SK-N-SH (cell line): ENCODE measurements at regions not wholly inside any gene's neighbourhood (a gene's known extent, or its start where the extent isn't known, plus 50 kb on each side); places are given as distances from the start of the nearest gene placed in this dataset.

Source experiments
- CTCF ChIA-PET: fragments of 300-600, 350-600 bp; formaldehyde crosslinking; extraction: SDS; loops from one replicate; lab custom pipeline; 2021; lab: Yijun Ruan, JAX
- POLR2A ChIA-PET: fragments of 350-600 bp; sonication (Branson Sonifier 250); formaldehyde crosslinking; extraction: SDS; loops from one replicate; lab custom pipeline; 2020; ENCODE audit warnings: antibody characterized with exemption, inconsistent platforms; lab: Yijun Ruan, JAX
- DNase-seq: peaks from one replicate; pipeline ENCODE4 v3.0.0; 2012
- H2AFZ ChIP-seq: fragments of 200-600 bp; sonication (generic); 2 replicates; pipeline ENCODE4 v1.8.1; 2016; ENCODE audit warnings: antibody characterized with exemption, mild to moderate bottlenecking, low read depth
- H3F3A ChIP-seq: fragments of 200-600 bp; sonication (generic); replicated peaks from 2 replicates; pipeline ENCODE3; 2016; ENCODE audit warnings: antibody characterized with exemption, mild to moderate bottlenecking; ENCODE audit not compliant: insufficient read depth
- H3K27ac ChIP-seq, 2 experiments: fragments of 200-500 bp in 1 of 2; fragments of 200-600 bp in 1 of 2; sonication (Bioruptor generic) in 1 of 2; sonication (generic), shearing (Covaris generic) in 1 of 2; 2 replicates each; pipeline versions ENCODE4 v1.5.1 to v1.6.1; 2014 to 2016; ENCODE audit warnings: low read depth in 2 of 2, inconsistent platforms in 1 of 2, low read length in 1 of 2, mild to moderate bottlenecking in 1 of 2, mixed read lengths in 1 of 2
- H3K27me3 ChIP-seq: fragments of 200-600 bp; sonication (generic), shearing (Covaris generic); 2 replicates; pipeline ENCODE4 v1.6.1; 2016; ENCODE audit warnings: mixed run types; ENCODE audit not compliant: insufficient read depth
- H3K36me3 ChIP-seq, 2 experiments: fragments of 200-500 bp in 1 of 2; fragments of 200-600 bp in 1 of 2; sonication (Bioruptor generic) in 1 of 2; sonication (generic) in 1 of 2; replicated peaks in 1 of 2; 2 replicates each; pipeline versions ENCODE3 to v1.5.1; 2014 to 2016; ENCODE audit warnings: low read length in 1 of 2, mild to moderate bottlenecking in 1 of 2; ENCODE audit not compliant: insufficient read depth in 2 of 2, control insufficient read depth in 1 of 2
- H3K4me1 ChIP-seq, 2 experiments: fragments of 200-500 bp in 1 of 2; fragments of 200-600 bp in 1 of 2; sonication (Bioruptor generic) in 1 of 2; sonication (generic), shearing (Covaris generic) in 1 of 2; 2 replicates each; pipeline versions ENCODE4 v1.5.1 to v1.6.1; 2014 to 2016; ENCODE audit warnings: low read depth in 1 of 2, low read length in 1 of 2, mixed run types in 1 of 2; ENCODE audit not compliant: insufficient read depth in 2 of 2, control insufficient read depth in 1 of 2
- H3K4me2 ChIP-seq: fragments of 200-600 bp; sonication (generic), shearing (Covaris generic); 2 replicates; pipeline ENCODE4 v1.6.1; 2017; ENCODE audit warnings: mixed run types
- H3K4me3 ChIP-seq, 2 experiments: fragments of 200-500 bp in 1 of 2; fragments of 200-600 bp in 1 of 2; sonication (Bioruptor generic) in 1 of 2; sonication (generic), shearing (Covaris generic) in 1 of 2; 2 replicates each; pipeline versions ENCODE4 v1.5.1 to v1.8.1; 2014 to 2016; ENCODE audit warnings: low read depth in 2 of 2, inconsistent platforms in 1 of 2, low read length in 1 of 2, mild to moderate bottlenecking in 1 of 2, mixed read lengths in 1 of 2, moderate library complexity in 1 of 2
- H3K79me2 ChIP-seq: fragments of 200-600 bp; sonication (generic); 2 replicates; pipeline ENCODE4 v1.8.1; 2017; ENCODE audit warnings: mild to moderate bottlenecking; ENCODE audit not compliant: insufficient read depth
- H3K9ac ChIP-seq: fragments of 200-600 bp; sonication (generic); 2 replicates; pipeline ENCODE4 v1.6.1; 2017; ENCODE audit warnings: mixed run types
- H3K9me2 ChIP-seq: fragments of 200-600 bp; sonication (generic); 2 replicates; pipeline ENCODE4 v1.6.1; 2017; ENCODE audit warnings: mixed run types
- H3K9me3 ChIP-seq: fragments of 200-600 bp; sonication (generic); 2 replicates; pipeline ENCODE4 v1.6.1; 2017; ENCODE audit warnings: mixed run types, mild to moderate bottlenecking, moderate library complexity
- H4K20me1 ChIP-seq: fragments of 200-600 bp; sonication (generic); 2 replicates; pipeline ENCODE4 v1.6.1; 2017; ENCODE audit warnings: mild to moderate bottlenecking, mixed run types; ENCODE audit not compliant: insufficient read depth
- ELF1 ChIP-seq: IDR thresholded peaks from 2 replicates; pipeline ENCODE4 v1.4.0; 2012
- FOSL2 ChIP-seq: IDR thresholded peaks from 2 replicates; pipeline ENCODE4 v1.4.0; 2012; ENCODE audit warnings: low read depth, mild to moderate bottlenecking, moderate library complexity, borderline replicate concordance
- FOXJ3 ChIP-seq: sonication (generic); formaldehyde crosslinking; IDR thresholded peaks from 2 replicates; pipeline ENCODE4 v1.5.1; 2020; ENCODE audit warnings: mild to moderate bottlenecking, missing genetic modification reagents
- FOXM1 ChIP-seq: IDR thresholded peaks from 2 replicates; pipeline ENCODE4 v1.4.0; 2012; ENCODE audit warnings: low read depth, mild to moderate bottlenecking
- GABPA ChIP-seq: IDR thresholded peaks from 2 replicates; pipeline ENCODE4 v1.4.0; 2012; ENCODE audit warnings: low read depth, mild to moderate bottlenecking
- GATA2 ChIP-seq: sonication (generic); formaldehyde crosslinking; IDR thresholded peaks from 2 replicates; pipeline ENCODE4 v1.5.0; 2020; ENCODE audit warnings: mild to moderate bottlenecking, missing genetic modification reagents
- MEF2A ChIP-seq: IDR thresholded peaks from 2 replicates; pipeline ENCODE4 v1.4.0; 2012; ENCODE audit warnings: low read depth, borderline replicate concordance
- MXI1 ChIP-seq: IDR thresholded peaks from 2 replicates; pipeline ENCODE4 v1.6.1; 2012; ENCODE audit warnings: mild to moderate bottlenecking, low read depth, low read length, improper control_type of control experiment
- NRF1 ChIP-seq: IDR thresholded peaks from 2 replicates; pipeline ENCODE4 v1.6.1; 2012; ENCODE audit warnings: low read depth, mild to moderate bottlenecking, low read length
- RAD21 ChIP-seq: IDR thresholded peaks from 2 replicates; pipeline ENCODE4 v1.6.1; 2012; ENCODE audit warnings: mild to moderate bottlenecking, low read length
- RFX5 ChIP-seq: IDR thresholded peaks from 2 replicates; pipeline ENCODE4 v1.6.1; 2012; ENCODE audit warnings: mild to moderate bottlenecking, improper control_type of control experiment, low read length
- RXRA ChIP-seq: IDR thresholded peaks from 2 replicates; pipeline ENCODE4 v1.4.0; 2012; ENCODE audit warnings: low read depth, mild to moderate bottlenecking, borderline replicate concordance
- SIN3A ChIP-seq: IDR thresholded peaks from 2 replicates; pipeline ENCODE4 v1.6.1; 2012; ENCODE audit warnings: low read depth, mild to moderate bottlenecking, low read length, moderate library complexity, borderline replicate concordance
- SMC3 ChIP-seq: IDR thresholded peaks from 2 replicates; pipeline ENCODE4 v1.6.1; 2012; ENCODE audit warnings: low read depth, low read length, improper control_type of control experiment
- TCF12 ChIP-seq: IDR thresholded peaks from 2 replicates; pipeline ENCODE4 v1.4.0; 2012
- YY1 ChIP-seq: IDR thresholded peaks from 2 replicates; pipeline ENCODE4 v1.4.0; 2012; ENCODE audit warnings: low read depth, mild to moderate bottlenecking
- WGBS: methylation state at CpG from one replicate; pipeline ENCODE4 v1.1.6; 2017; ENCODE audit warnings: low lambda C conversion rate; 5-methylcytosine and 5-hydroxymethylcytosine counted together
- TF ChIP-seq, protein P1 (sequence below): fragments of 150-350 bp; IDR thresholded peaks from 2 replicates; pipeline ENCODE4 v1.6.1; 2017; ENCODE audit warnings: antibody characterized with exemption, low read length, low read depth, borderline replicate concordance
- TF ChIP-seq, protein P2 (sequence below): IDR thresholded peaks from 2 replicates; pipeline ENCODE4; 2012
- TF ChIP-seq, protein P3 (sequence below): IDR thresholded peaks from 2 replicates; pipeline ENCODE4 v1.4.0; 2012; ENCODE audit warnings: low read depth, borderline replicate concordance
- TF ChIP-seq, protein P4 (sequence below): fragments of 200-600 bp; sonication (generic); IDR thresholded peaks from 2 replicates; pipeline ENCODE4 v1.6.1; 2017; ENCODE audit warnings: antibody characterized with exemption, mild to moderate bottlenecking, moderate library complexity

DNA sequence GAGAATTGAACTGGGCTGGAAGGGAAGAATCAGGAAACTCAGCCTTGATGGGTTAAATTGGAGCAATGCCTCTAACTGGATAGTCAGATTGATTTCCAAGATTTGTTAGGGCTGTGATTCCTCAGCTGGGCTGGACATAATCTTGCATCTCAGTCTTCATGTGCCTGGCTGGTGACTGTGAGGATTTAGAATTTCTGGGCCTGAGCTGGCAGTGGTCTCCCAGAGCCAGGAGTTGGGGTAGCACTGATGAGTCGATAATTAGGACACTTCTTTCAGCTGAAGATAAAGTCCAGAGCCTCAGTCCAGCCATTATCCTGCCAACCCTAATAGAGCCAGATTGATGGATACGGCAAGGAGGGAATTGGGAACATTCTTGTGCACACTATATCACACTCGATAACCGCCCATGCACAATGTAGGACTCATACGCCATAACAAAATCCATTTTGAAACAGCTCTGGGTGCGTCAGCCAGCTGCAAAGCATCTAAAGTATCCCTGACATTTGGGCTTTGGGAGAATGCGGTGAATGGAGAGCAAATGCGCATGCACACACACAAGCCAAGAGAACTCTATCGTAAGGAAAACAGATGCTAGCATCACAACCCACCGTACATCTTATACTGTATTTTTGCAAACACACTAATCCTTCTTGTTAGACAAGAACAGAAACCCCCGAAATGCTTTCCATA lies 405.1 kb upstream of the KLF4 start (continued):
- no peak for TF ChIP-seq SMC3
- no peak for TF ChIP-seq RXRA
- no peak for TF ChIP-seq MEF2A
- TF ChIP-seq SIN3A, result no peak
- no peak for TF ChIP-seq MXI1
- TF ChIP-seq NRF1, result no peak
- TF ChIP-seq RAD21, result no peak
- TF ChIP-seq, protein P1, sequence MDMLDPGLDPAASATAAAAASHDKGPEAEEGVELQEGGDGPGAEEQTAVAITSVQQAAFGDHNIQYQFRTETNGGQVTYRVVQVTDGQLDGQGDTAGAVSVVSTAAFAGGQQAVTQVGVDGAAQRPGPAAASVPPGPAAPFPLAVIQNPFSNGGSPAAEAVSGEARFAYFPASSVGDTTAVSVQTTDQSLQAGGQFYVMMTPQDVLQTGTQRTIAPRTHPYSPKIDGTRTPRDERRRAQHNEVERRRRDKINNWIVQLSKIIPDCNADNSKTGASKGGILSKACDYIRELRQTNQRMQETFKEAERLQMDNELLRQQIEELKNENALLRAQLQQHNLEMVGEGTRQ, result no peak
- TF ChIP-seq, protein P2, sequence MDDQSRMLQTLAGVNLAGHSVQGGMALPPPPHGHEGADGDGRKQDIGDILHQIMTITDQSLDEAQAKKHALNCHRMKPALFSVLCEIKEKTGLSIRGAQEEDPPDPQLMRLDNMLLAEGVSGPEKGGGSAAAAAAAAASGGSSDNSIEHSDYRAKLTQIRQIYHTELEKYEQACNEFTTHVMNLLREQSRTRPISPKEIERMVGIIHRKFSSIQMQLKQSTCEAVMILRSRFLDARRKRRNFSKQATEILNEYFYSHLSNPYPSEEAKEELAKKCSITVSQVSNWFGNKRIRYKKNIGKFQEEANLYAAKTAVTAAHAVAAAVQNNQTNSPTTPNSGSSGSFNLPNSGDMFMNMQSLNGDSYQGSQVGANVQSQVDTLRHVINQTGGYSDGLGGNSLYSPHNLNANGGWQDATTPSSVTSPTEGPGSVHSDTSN, result peak; percentile 96

DNA sequence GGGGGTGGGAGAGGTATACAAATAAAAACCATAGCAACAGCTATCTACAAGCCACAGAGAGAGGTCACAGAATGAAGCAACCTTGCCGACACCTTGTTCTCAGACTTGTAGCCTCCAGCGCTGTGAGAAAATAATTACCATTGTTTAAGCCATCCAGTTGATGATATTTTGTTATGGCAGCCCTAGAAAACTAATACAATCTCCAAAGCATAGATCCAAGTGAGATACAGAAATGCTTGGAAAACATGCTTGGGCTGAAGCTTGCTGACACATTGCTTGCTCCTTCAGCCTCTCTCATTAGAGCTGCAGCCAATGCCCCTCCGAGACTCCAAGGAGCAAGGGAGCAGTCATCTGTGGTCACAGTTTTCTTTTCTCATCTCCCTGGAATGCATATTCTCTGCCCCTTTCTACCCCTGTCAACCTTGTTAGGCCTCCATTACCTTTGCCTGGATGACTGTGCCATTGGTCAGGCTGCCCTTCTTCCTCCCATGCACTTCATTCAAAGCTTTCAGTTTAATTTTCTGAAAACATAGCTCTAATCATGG lies 401.4 kb upstream of the KLF4 start:
- no peak for DNase-seq
- POLR2A ChIA-PET, result no interaction called here
- H4K20me1 ChIP-seq, result no peaks in the 10 kb centered on the region

DNA sequence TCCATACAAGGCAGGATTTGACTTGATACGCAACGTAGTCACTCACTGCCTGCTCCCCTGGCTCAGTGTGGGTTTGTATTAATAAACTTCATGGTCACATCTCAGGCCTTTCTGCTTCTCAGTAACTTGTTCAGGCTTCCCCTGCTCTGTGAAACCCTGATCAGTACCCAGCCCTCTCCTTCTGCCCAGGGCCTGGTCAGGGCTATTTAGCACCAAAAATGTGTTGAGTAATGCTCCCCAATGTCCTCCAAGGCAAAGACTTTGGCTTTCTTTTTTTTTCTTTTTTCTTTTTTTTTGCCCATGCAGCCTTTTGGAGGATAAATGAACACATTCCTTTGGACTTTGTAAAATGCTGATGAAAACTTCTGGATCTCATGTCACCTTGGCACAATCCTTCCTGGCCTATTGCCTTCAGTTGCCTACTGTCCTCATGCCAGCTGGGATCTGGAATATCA lies 399.2 kb upstream of the KLF4 start:
- 79% methylated on average over 2 of the region's 2 CpGs for whole genome bisulfite sequencing
- POLR2A ChIA-PET, result no interaction called here
- no peaks in the 10 kb centered on the region for H3K9me2 ChIP-seq
- no peaks in the 10 kb centered on the region for H3K4me1 ChIP-seq
- H3K9ac ChIP-seq, result no peak overlapping the region
- CTCF ChIA-PET, result no interaction called here
- H3K36me3 ChIP-seq, result no peaks in the 10 kb centered on the region
- H3F3A ChIP-seq, result no peaks in the 10 kb centered on the region
- H3K4me2 ChIP-seq, result no peak overlapping the region
- no peaks in the 10 kb centered on the region for H3K27me3 ChIP-seq
- DNase-seq, result no peak
- H3K9me3 ChIP-seq, result no peaks in the 10 kb centered on the region; the same call in 1 of the 2 replicates
- no peaks in the 10 kb centered on the region for H3K79me2 ChIP-seq
- H3K27ac ChIP-seq, result no peak overlapping the region
- H4K20me1 ChIP-seq, result no peaks in the 10 kb centered on the region
- H2AFZ ChIP-seq, result no peak overlapping the region
- H3K4me3 ChIP-seq, result no peak overlapping the region
- no peak for TF ChIP-seq TCF12
- no peak for TF ChIP-seq GABPA
- TF ChIP-seq, protein P3, sequence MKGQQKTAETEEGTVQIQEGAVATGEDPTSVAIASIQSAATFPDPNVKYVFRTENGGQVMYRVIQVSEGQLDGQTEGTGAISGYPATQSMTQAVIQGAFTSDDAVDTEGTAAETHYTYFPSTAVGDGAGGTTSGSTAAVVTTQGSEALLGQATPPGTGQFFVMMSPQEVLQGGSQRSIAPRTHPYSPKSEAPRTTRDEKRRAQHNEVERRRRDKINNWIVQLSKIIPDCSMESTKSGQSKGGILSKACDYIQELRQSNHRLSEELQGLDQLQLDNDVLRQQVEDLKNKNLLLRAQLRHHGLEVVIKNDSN, result no peak
- no peak for TF ChIP-seq RFX5
- TF ChIP-seq FOXM1, result no peak
- no peak for TF ChIP-seq FOXJ3 (CRISPR knock-in tag)
- TF ChIP-seq RXRA, result no peak
- TF ChIP-seq YY1, result no peak
- no peak for TF ChIP-seq GATA2 (CRISPR knock-in tag)
- TF ChIP-seq FOSL2, result no peak
- TF ChIP-seq, protein P4, sequence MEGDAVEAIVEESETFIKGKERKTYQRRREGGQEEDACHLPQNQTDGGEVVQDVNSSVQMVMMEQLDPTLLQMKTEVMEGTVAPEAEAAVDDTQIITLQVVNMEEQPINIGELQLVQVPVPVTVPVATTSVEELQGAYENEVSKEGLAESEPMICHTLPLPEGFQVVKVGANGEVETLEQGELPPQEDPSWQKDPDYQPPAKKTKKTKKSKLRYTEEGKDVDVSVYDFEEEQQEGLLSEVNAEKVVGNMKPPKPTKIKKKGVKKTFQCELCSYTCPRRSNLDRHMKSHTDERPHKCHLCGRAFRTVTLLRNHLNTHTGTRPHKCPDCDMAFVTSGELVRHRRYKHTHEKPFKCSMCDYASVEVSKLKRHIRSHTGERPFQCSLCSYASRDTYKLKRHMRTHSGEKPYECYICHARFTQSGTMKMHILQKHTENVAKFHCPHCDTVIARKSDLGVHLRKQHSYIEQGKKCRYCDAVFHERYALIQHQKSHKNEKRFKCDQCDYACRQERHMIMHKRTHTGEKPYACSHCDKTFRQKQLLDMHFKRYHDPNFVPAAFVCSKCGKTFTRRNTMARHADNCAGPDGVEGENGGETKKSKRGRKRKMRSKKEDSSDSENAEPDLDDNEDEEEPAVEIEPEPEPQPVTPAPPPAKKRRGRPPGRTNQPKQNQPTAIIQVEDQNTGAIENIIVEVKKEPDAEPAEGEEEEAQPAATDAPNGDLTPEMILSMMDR, result no peak
- TF ChIP-seq MEF2A, result no peak

More for the DNA sequence above, 401.4 kb upstream of the KLF4 start:
- peaks cover 0 to 6% of the 10 kb centered on the region in 2 experiments; a peak in 1 of 4 replicates for H3K4me1 ChIP-seq
- TF ChIP-seq ELF1 (no peak), TCF12 (peak; percentile 7; the same call in 1 of the 2 replicates)
- TF ChIP-seq, protein P2, result 0 out of 2 replicates have a peak, but pooled peaks have one; percentile 13
- no peaks in the 10 kb centered on the region for H3F3A ChIP-seq
- no peak overlapping the region for H3K9ac ChIP-seq
- CTCF ChIA-PET, result no interaction called here
- no peak overlapping the region for H3K4me2 ChIP-seq
- H3K27me3 ChIP-seq, result no peaks in the 10 kb centered on the region
- H3K9me2 ChIP-seq, result no peaks in the 10 kb centered on the region
- WGBS, result 34% methylated on average over 3 of the region's 3 CpGs
- H3K9me3 ChIP-seq, result no peaks in the 10 kb centered on the region; the same call in 1 of the 2 replicates
- H3K27ac ChIP-seq, result no peak overlapping the region
- no peak overlapping the region for H3K4me3 ChIP-seq
- no peaks in the 10 kb centered on the region for H3K79me2 ChIP-seq
- no peak overlapping the region for H2AFZ ChIP-seq
- H3K36me3 ChIP-seq, result no peaks in the 10 kb centered on the region
